GM23338 (cell line): ENCODE measurements at regions not wholly inside any gene's neighbourhood (a gene's known extent, or its start where the extent isn't known, plus 50 kb on each side); places are given as distances from the start of the nearest gene placed in this dataset.

ENCODE experiments used
- ATAC-seq: fragments of 200-7000 bp; cut with Tn5 transposase; 3 replicates; pipeline ENCODE4 v1.9.1; 2020
- DNase-seq: peaks from one replicate; pipeline ENCODE4 v3.0.0-alpha.2; 2015; ENCODE audit warnings: low spot score
- H2AFZ ChIP-seq: fragments of 200-600 bp; sonication (generic); 2 replicates; pipeline ENCODE4 v1.8.0; 2016; ENCODE audit warnings: antibody characterized with exemption, mild to moderate bottlenecking, moderate library complexity
- H3F3A ChIP-seq: fragments of 200-600 bp; sonication (generic); replicated peaks from 2 replicates; pipeline ENCODE4 v1.8.0; 2017; ENCODE audit warnings: antibody characterized with exemption, mixed run types, low read depth
- H3K27ac ChIP-seq: fragments of 200-600 bp; sonication (generic); 2 replicates; pipeline ENCODE4 v1.6.1; 2016; ENCODE audit warnings: low read depth
- H3K27me3 ChIP-seq: fragments of 200-600 bp; sonication (generic); 2 replicates; pipeline ENCODE4 v1.8.0; 2016; ENCODE audit warnings: mild to moderate bottlenecking, mixed run types, moderate library complexity; ENCODE audit not compliant: insufficient read depth
- H3K36me3 ChIP-seq: fragments of 200-600 bp; sonication (generic); 2 replicates; pipeline ENCODE4 v1.8.0; 2016; ENCODE audit warnings: mild to moderate bottlenecking; ENCODE audit not compliant: insufficient read depth
- H3K4me1 ChIP-seq: fragments of 200-600 bp; sonication (generic); 2 replicates; pipeline ENCODE4 v1.8.0; 2016; ENCODE audit warnings: mild to moderate bottlenecking, moderate library complexity; ENCODE audit not compliant: insufficient read depth
- H3K4me2 ChIP-seq: fragments of 200-600 bp; sonication (generic); 2 replicates; pipeline ENCODE4 v1.7.1; 2017; ENCODE audit warnings: mixed run types
- H3K4me3 ChIP-seq: fragments of 200-600 bp; sonication (generic); 2 replicates; pipeline ENCODE4 v1.6.1; 2016; ENCODE audit warnings: mixed run types
- H3K79me2 ChIP-seq: fragments of 200-600 bp; sonication (generic); replicated peaks from 2 replicates; pipeline ENCODE4 v1.8.0; 2017; ENCODE audit warnings: mild to moderate bottlenecking; ENCODE audit not compliant: insufficient read depth
- H3K9me2 ChIP-seq: fragments of 200-600 bp; sonication (generic); 2 replicates; pipeline ENCODE4 v1.8.0; 2017; ENCODE audit not compliant: insufficient read depth
- H4K20me1 ChIP-seq: fragments of 200-600 bp; sonication (generic); replicated peaks from 2 replicates; pipeline ENCODE4 v1.8.0; 2017; ENCODE audit warnings: mild to moderate bottlenecking; ENCODE audit not compliant: insufficient read depth
- H3K27ac Mint-ChIP-seq: 2 replicates; pipeline ENCODE4 v1.8.0; 2020; ENCODE audit warnings: inconsistent platforms, mild to moderate bottlenecking, moderate library complexity, mixed read lengths
- H3K27me3 Mint-ChIP-seq: 3 replicates; pipeline ENCODE4 v1.8.0; 2022; ENCODE audit warnings: low read depth, mild to moderate bottlenecking, moderate library complexity, mixed read lengths, inconsistent platforms; ENCODE audit not compliant: insufficient read depth, poor library complexity
- H3K36me3 Mint-ChIP-seq: 3 replicates; pipeline ENCODE4 v1.8.0; 2021; ENCODE audit warnings: low read depth, mild to moderate bottlenecking, inconsistent platforms, moderate library complexity, mixed read lengths
- H3K4me1 Mint-ChIP-seq: 3 replicates; pipeline ENCODE4 v1.8.0; 2020; ENCODE audit warnings: mild to moderate bottlenecking, inconsistent platforms, mixed read lengths
- H3K4me3 Mint-ChIP-seq: 3 replicates; pipeline ENCODE4 v1.8.0; 2021; ENCODE audit warnings: moderate library complexity, mild to moderate bottlenecking, inconsistent platforms, mixed read lengths
- H3K9me3 Mint-ChIP-seq: 3 replicates; pipeline ENCODE4 v1.8.0; 2020; ENCODE audit warnings: moderate library complexity, mild to moderate bottlenecking, inconsistent platforms, mixed read lengths
- CREB1 ChIP-seq: fragments of 250-450 bp; sonication (Bioruptor Pico); IDR thresholded peaks from 2 replicates; pipeline ENCODE4 v1.5.0; 2020; ENCODE audit warnings: low read depth, mild to moderate bottlenecking, moderate library complexity
- CTCF ChIP-seq, 2 experiments: fragments of 200-600 bp in 1 of 2; sonication (generic) in 1 of 2; conservative IDR thresholded peaks; 2 replicates each; pipeline versions ENCODE4 v1.5.1 to v1.6.1; 2016 to 2017; ENCODE audit warnings: antibody characterized with exemption in 2 of 2, low read depth in 2 of 2, mild to moderate bottlenecking in 2 of 2, moderate library complexity in 1 of 2
- ETS1 ChIP-seq: IDR thresholded peaks from 2 replicates; pipeline ENCODE4 v1.6.1; 2016; ENCODE audit warnings: antibody characterized with exemption
- EZH2 ChIP-seq: fragments of 200-600 bp; sonication (generic); IDR thresholded peaks from one replicate; pipeline ENCODE4 v1.8.0; 2017; ENCODE audit warnings: antibody characterized with exemption, mild to moderate bottlenecking, low read depth; ENCODE audit not compliant: unreplicated experiment
- EZH2phosphoT487 ChIP-seq: fragments of 200-600 bp; sonication (generic); IDR thresholded peaks from one replicate; pipeline ENCODE4 v1.8.1; 2018; ENCODE audit warnings: antibody characterized with exemption; ENCODE audit not compliant: unreplicated experiment
- JUNB ChIP-seq: IDR thresholded peaks from one replicate; pipeline ENCODE4 v1.6.1; 2016; ENCODE audit warnings: antibody characterized with exemption; ENCODE audit not compliant: unreplicated experiment
- NANOG ChIP-seq: IDR thresholded peaks from 2 replicates; pipeline ENCODE4 v1.6.1; 2016; ENCODE audit warnings: antibody characterized with exemption, borderline replicate concordance
- POLR2AphosphoS5 ChIP-seq: IDR thresholded peaks from 2 replicates; pipeline ENCODE4 v1.6.1; 2016; ENCODE audit warnings: antibody characterized with exemption, low read depth
- STAT1 ChIP-seq: IDR thresholded peaks from one replicate; pipeline ENCODE4 v1.6.1; 2016; ENCODE audit warnings: antibody characterized with exemption; ENCODE audit not compliant: unreplicated experiment
- ZNF114 ChIP-seq: fragments of 250-450 bp; sonication (Bioruptor Pico); IDR thresholded peaks from 2 replicates; pipeline ENCODE4 v1.5.0; 2020; ENCODE audit warnings: mild to moderate bottlenecking, moderate library complexity
- ZNF331 ChIP-seq: fragments of 250-450 bp; sonication (Bioruptor Pico); IDR thresholded peaks from 2 replicates; pipeline ENCODE4 v1.5.0; 2020; ENCODE audit warnings: low read depth, mild to moderate bottlenecking, moderate library complexity
- ZNF462 ChIP-seq: fragments of 250-450 bp; sonication (Bioruptor Pico); IDR thresholded peaks from 2 replicates; pipeline ENCODE4 v1.5.0; 2020; ENCODE audit warnings: mild to moderate bottlenecking, moderate library complexity

- TF ChIP-seq ZNF462 (no peak), ZNF331 (no peak), ZNF114 (CRISPR knock-in tag) (no peak)
These were observed 296.9 kb upstream of the RUNX1 start (continued) for GRCh38 chr21:35345954-35346353.

GRCh38 chr21:35344582-35344981 is 295.5 kb upstream of the RUNX1 start:
- peaks cover 4% of the 10 kb centered on the region; the same call in 1 of the 3 replicates for H3K4me1 Mint-ChIP-seq
- H3K4me3 ChIP-seq, result no peak overlapping the region
- no peak overlapping the region for H3K27ac ChIP-seq
- H3K9me3 Mint-ChIP-seq, result 0 out of 3 replicates have a peak, but pooled peaks cover 3% of the 10 kb centered on the region
- H3K27ac Mint-ChIP-seq, result no peak overlapping the region
- ATAC-seq, result no peak
- H3K4me3 Mint-ChIP-seq, result no peak overlapping the region
- H3K9me2 ChIP-seq, result 0 out of 2 replicates have a peak, but pooled peaks cover 3% of the 10 kb centered on the region
- no peak for DNase-seq
- H3K4me2 ChIP-seq, result no peak overlapping the region
- H4K20me1 ChIP-seq, result no peaks in the 10 kb centered on the region
- no peaks in the 10 kb centered on the region for H3K79me2 ChIP-seq
- H2AFZ ChIP-seq, result no peak overlapping the region
- no peaks in the 10 kb centered on the region for H3F3A ChIP-seq
- peaks cover 4% of the 10 kb centered on the region for H3K27me3 Mint-ChIP-seq
- no peaks in the 10 kb centered on the region for H3K27me3 ChIP-seq
- no peaks in the 10 kb centered on the region for H3K36me3 ChIP-seq
- no peaks in the 10 kb centered on the region for H3K4me1 ChIP-seq
- H3K36me3 Mint-ChIP-seq, result peaks cover 3% of the 10 kb centered on the region; the same call in 1 of the 3 replicates
- TF ChIP-seq ZNF114 (CRISPR knock-in tag) (no peak), ETS1 (no peak), STAT1 (no peak), CREB1 (CRISPR knock-in tag) (no peak), CTCF (conservative IDR thresholded peaks at IDR 0.05; ENCODE audit: low read depth in 2 of 2) (no peak), EZH2 (no peak), EZH2phosphoT487 (no peak), JUNB (no peak), POLR2AphosphoS5 (no peak), NANOG (no peak), ZNF331 (no peak)
